ENCODE measurements at regions not wholly inside any gene's neighbourhood (a gene's known extent, or its start where the extent isn't known, plus 50 kb on each side); places are given as distances from the start of the nearest gene placed in this dataset.

GRCh38 chr2:194985258-194985657, 671.8 kb upstream of the SLC39A10 start:
- Histone ChIP-seq H3K4me1 (ENCODE audit: insufficient read depth, low read length) (no peaks in the 10 kb centered on the region), H2AFZ (ENCODE audit: low read depth, low read length) (no peak overlapping the region), H3K4me2 (ENCODE audit: low read length) (no peak overlapping the region), H3K9me3 (ENCODE audit: insufficient read depth, low read depth, low read length) (peaks cover 7% of the 10 kb centered on the region), H3K4me3 (ENCODE audit: insufficient read depth, low read depth, low read length) (no peak overlapping the region), H4K20me1 (ENCODE audit: insufficient read depth, low read length) (no peaks in the 10 kb centered on the region), H3K79me2 (ENCODE audit: insufficient read depth, low read length) (no peaks in the 10 kb centered on the region), H3K9ac (ENCODE audit: low read length) (no peak overlapping the region), H3K27me3 (ENCODE audit: insufficient read depth, low read length) (no peaks in the 10 kb centered on the region), H3K36me3 (ENCODE audit: insufficient read depth, low read length) (no peaks in the 10 kb centered on the region), H3K27ac (ENCODE audit: low read depth, low read length) (no peak overlapping the region)
- FAIRE-seq (no peak), DNase-seq (ENCODE audit: low read depth) (no peak)
- peaks cover 12% of the 10 kb centered on the region for H3K9me3 Mint-ChIP-seq (ENCODE audit: unreplicated experiment)
- H3K27ac Mint-ChIP-seq (ENCODE audit: unreplicated experiment): no peak overlapping the region
- H3K27me3 Mint-ChIP-seq (ENCODE audit: low read depth, unreplicated experiment): no peaks in the 10 kb centered on the region
- no peak for TF ChIP-seq EZH2 (IDR thresholded peaks at IDR 0.05; ENCODE audit: insufficient read depth, low read length)
- TF ChIP-seq CTCF (IDR thresholded peaks at IDR 0.05; ENCODE audit: insufficient read depth, low read depth, low read length): no peak
- no peaks in the 10 kb centered on the region for H3K36me3 Mint-ChIP-seq (ENCODE audit: low read depth, unreplicated experiment)
- H3K4me3 Mint-ChIP-seq (ENCODE audit: unreplicated experiment): no peak overlapping the region
- H3K4me1 Mint-ChIP-seq (ENCODE audit: low read depth, unreplicated experiment): no peaks in the 10 kb centered on the region

GRCh38 chr2:194962254-194962653, 694.8 kb upstream of the SLC39A10 start:
- no peaks in the 10 kb centered on the region for H3K36me3 Mint-ChIP-seq (ENCODE audit: low read depth, unreplicated experiment)
- Histone ChIP-seq H4K20me1 (ENCODE audit: insufficient read depth, low read length) (no peaks in the 10 kb centered on the region), H3K27ac (ENCODE audit: low read depth, low read length) (no peak overlapping the region), H3K79me2 (ENCODE audit: insufficient read depth, low read length) (no peaks in the 10 kb centered on the region), H3K36me3 (ENCODE audit: insufficient read depth, low read length) (no peaks in the 10 kb centered on the region), H3K9me3 (ENCODE audit: insufficient read depth, low read depth, low read length) (peaks cover 2% of the 10 kb centered on the region), H2AFZ (ENCODE audit: low read depth, low read length) (no peak overlapping the region), H3K4me2 (ENCODE audit: low read length) (no peak overlapping the region), H3K27me3 (ENCODE audit: insufficient read depth, low read length) (no peaks in the 10 kb centered on the region), H3K4me1 (ENCODE audit: insufficient read depth, low read length) (no peaks in the 10 kb centered on the region), H3K4me3 (ENCODE audit: insufficient read depth, low read depth, low read length) (no peak overlapping the region), H3K9ac (ENCODE audit: low read length) (no peak overlapping the region)
- FAIRE-seq (no peak), DNase-seq (ENCODE audit: low read depth) (no peak)
- H3K9me3 Mint-ChIP-seq (ENCODE audit: unreplicated experiment): peaks cover 7% of the 10 kb centered on the region
- TF ChIP-seq CTCF (IDR thresholded peaks at IDR 0.05; ENCODE audit: insufficient read depth, low read depth, low read length) (no peak), EZH2 (IDR thresholded peaks at IDR 0.05; ENCODE audit: insufficient read depth, low read length) (no peak)
- no peak overlapping the region for H3K27ac Mint-ChIP-seq (ENCODE audit: unreplicated experiment)
- no peak overlapping the region for H3K4me3 Mint-ChIP-seq (ENCODE audit: unreplicated experiment)
- no peaks in the 10 kb centered on the region for H3K4me1 Mint-ChIP-seq (ENCODE audit: low read depth, unreplicated experiment)
- no peaks in the 10 kb centered on the region for H3K27me3 Mint-ChIP-seq (ENCODE audit: low read depth, unreplicated experiment)

- no peaks in the 10 kb centered on the region for H3K36me3 Mint-ChIP-seq (ENCODE audit: low read depth, unreplicated experiment)
- FAIRE-seq: no peak
- H3K4me1 ChIP-seq (ENCODE audit: insufficient read depth, low read length): no peaks in the 10 kb centered on the region
These were observed 702.8 kb upstream of the SLC39A10 start for GRCh38 chr2:194954218-194954617.

More at GRCh38 chr2:194954218-194954617, 702.8 kb upstream of the SLC39A10 start:
- DNase-seq (ENCODE audit: low read depth): no peak
- no peaks in the 10 kb centered on the region for H3K79me2 ChIP-seq (ENCODE audit: insufficient read depth, low read length)
- H3K9ac ChIP-seq (ENCODE audit: low read length): no peak overlapping the region
- H3K9me3 ChIP-seq (ENCODE audit: insufficient read depth, low read depth, low read length): no peaks in the 10 kb centered on the region
- no peak overlapping the region for H3K4me2 ChIP-seq (ENCODE audit: low read length)
- H4K20me1 ChIP-seq (ENCODE audit: insufficient read depth, low read length): no peaks in the 10 kb centered on the region
- Mint-ChIP-seq H3K9me3 (ENCODE audit: unreplicated experiment) (peaks cover 3% of the 10 kb centered on the region), H3K4me3 (ENCODE audit: unreplicated experiment) (no peak overlapping the region), H3K27me3 (ENCODE audit: low read depth, unreplicated experiment) (no peaks in the 10 kb centered on the region), H3K27ac (ENCODE audit: unreplicated experiment) (no peak overlapping the region), H3K4me1 (ENCODE audit: low read depth, unreplicated experiment) (no peaks in the 10 kb centered on the region)
- no peak overlapping the region for H2AFZ ChIP-seq (ENCODE audit: low read depth, low read length)
- H3K4me3 ChIP-seq (ENCODE audit: insufficient read depth, low read depth, low read length): no peak overlapping the region
- H3K27me3 ChIP-seq (ENCODE audit: insufficient read depth, low read length): no peaks in the 10 kb centered on the region
- no peaks in the 10 kb centered on the region for H3K36me3 ChIP-seq (ENCODE audit: insufficient read depth, low read length)
- H3K27ac ChIP-seq (ENCODE audit: low read depth, low read length): no peak overlapping the region
- TF ChIP-seq CTCF (IDR thresholded peaks at IDR 0.05; ENCODE audit: insufficient read depth, low read depth, low read length) (no peak), EZH2 (IDR thresholded peaks at IDR 0.05; ENCODE audit: insufficient read depth, low read length) (no peak)
